HEK293 (cell line): ENCODE measurements at regions not wholly inside any gene's neighbourhood (a gene's known extent, or its start where the extent isn't known, plus 50 kb on each side); places are given as distances from the start of the nearest gene placed in this dataset.
A peak's percentile ranks its signal among the peaks of the same experiment; 100 is the strongest.

Experiments
- CTCF ChIA-PET: fragments of 350-600 bp; formaldehyde crosslinking; extraction: SDS; loops from one replicate; lab custom pipeline; 2021; ENCODE audit warnings: antibody characterized with exemption; lab: Yijun Ruan, JAX
- POLR2A ChIA-PET: fragments of 300-600 bp; formaldehyde crosslinking; extraction: SDS; loops from one replicate; lab custom pipeline; 2020; ENCODE audit warnings: antibody characterized with exemption, inconsistent platforms; lab: Yijun Ruan, JAX
- H3K27ac ChIP-seq: fragments of 200-500 bp; sonication (Bioruptor generic); 2 replicates; pipeline ENCODE4 v1.5.1; 2014; ENCODE audit warnings: low read depth, low read length, control low read depth, inconsistent platforms; ENCODE audit errors: extremely low read depth
- H3K36me3 ChIP-seq, 2 experiments: fragments of 200-500 bp in 1 of 2; sonication (Bioruptor generic) in 1 of 2; 1 replicate in 1 of 2; 2 replicates in 1 of 2; pipeline ENCODE4 v1.5.1; 2014 to 2017; ENCODE audit warnings: inconsistent platforms in 2 of 2, low read length in 2 of 2; ENCODE audit not compliant: control insufficient read depth in 2 of 2, insufficient read depth in 1 of 2
- H3K4me1 ChIP-seq: fragments of 200-500 bp; sonication (Bioruptor generic); 2 replicates; pipeline ENCODE4 v1.5.1; 2014; ENCODE audit warnings: mild to moderate bottlenecking, low read length, inconsistent platforms; ENCODE audit not compliant: control insufficient read depth, insufficient read depth
- H3K4me3 ChIP-seq: 2 replicates; pipeline ENCODE4 v1.5.1; 2011; ENCODE audit warnings: low read depth, mild to moderate bottlenecking, control low read depth, low read length, moderate library complexity
- H3K9me3 ChIP-seq: fragments of 200-500 bp; sonication (Bioruptor generic); 2 replicates; pipeline ENCODE4 v1.5.1; 2014; ENCODE audit warnings: low read depth, low read length, inconsistent platforms; ENCODE audit not compliant: control insufficient read depth, insufficient read depth
- HOXD13 ChIP-seq: sonication (generic); formaldehyde crosslinking; IDR thresholded peaks from 2 replicates; pipeline ENCODE4 v1.8.0; 2022; ENCODE audit warnings: missing genetic modification reagents, borderline replicate concordance
- MYNN ChIP-seq: fragments of 450-650 bp; formaldehyde crosslinking; IDR thresholded peaks from 2 replicates; pipeline ENCODE4 v1.5.1; 2016; ENCODE audit warnings: missing biosample characterization, missing genetic modification characterization, borderline replicate concordance
- PRDM1 ChIP-seq: fragments of 450-650 bp; formaldehyde crosslinking; IDR thresholded peaks from 2 replicates; pipeline ENCODE4; 2016; ENCODE audit warnings: missing biosample characterization, missing genetic modification characterization
- PRDM10 ChIP-seq: fragments of 450-650 bp; formaldehyde crosslinking; IDR thresholded peaks from 2 replicates; pipeline ENCODE4 v1.5.1; 2016; ENCODE audit warnings: missing biosample characterization, missing genetic modification characterization
- ZBTB1 ChIP-seq: fragments of 450-650 bp; formaldehyde crosslinking; IDR thresholded peaks from 2 replicates; pipeline ENCODE4 v1.5.1; 2016; ENCODE audit warnings: missing biosample characterization, missing genetic modification characterization
- ZBTB20 ChIP-seq: fragments of 450-650 bp; formaldehyde crosslinking; IDR thresholded peaks from 2 replicates; pipeline ENCODE4 v1.5.1; 2016; ENCODE audit warnings: missing biosample characterization, missing genetic modification characterization
- ZNF133 ChIP-seq: fragments of 450-650 bp; formaldehyde crosslinking; IDR thresholded peaks from 2 replicates; pipeline ENCODE4 v1.5.1; 2016; ENCODE audit warnings: missing biosample characterization, missing genetic modification characterization
- ZNF140 ChIP-seq: fragments of 450-650 bp; formaldehyde crosslinking; IDR thresholded peaks from 2 replicates; pipeline ENCODE4 v1.5.1; 2016; ENCODE audit warnings: missing biosample characterization, missing genetic modification characterization
- ZNF146 ChIP-seq: fragments of 450-650 bp; formaldehyde crosslinking; IDR thresholded peaks from 2 replicates; pipeline ENCODE4 v1.5.1; 2016; ENCODE audit warnings: missing biosample characterization, missing genetic modification characterization
- ZNF23 ChIP-seq: fragments of 450-650 bp; formaldehyde crosslinking; IDR thresholded peaks from 2 replicates; pipeline ENCODE4 v1.5.1; 2016; ENCODE audit warnings: missing biosample characterization, missing genetic modification characterization, borderline replicate concordance
- ZNF302 ChIP-seq: fragments of 450-650 bp; formaldehyde crosslinking; IDR thresholded peaks from 2 replicates; pipeline ENCODE4 v1.5.1; 2016; ENCODE audit warnings: missing biosample characterization, missing genetic modification characterization, low read depth
- ZNF37A ChIP-seq: fragments of 450-650 bp; IDR thresholded peaks from 2 replicates; pipeline ENCODE4 v1.5.1; 2018; ENCODE audit warnings: missing biosample characterization, missing genetic modification characterization
- ZNF555 ChIP-seq: fragments of 450-650 bp; formaldehyde crosslinking; conservative IDR thresholded peaks from 2 replicates; pipeline ENCODE4 v1.5.1; 2017; ENCODE audit warnings: missing biosample characterization, mild to moderate bottlenecking, missing genetic modification characterization, inconsistent platforms
- ZNF654 ChIP-seq: fragments of 450-650 bp; formaldehyde crosslinking; IDR thresholded peaks from 2 replicates; pipeline ENCODE4 v1.5.1; 2016; ENCODE audit warnings: low read depth, missing biosample characterization, missing genetic modification characterization
- ZNF670 ChIP-seq: fragments of 450-650 bp; formaldehyde crosslinking; IDR thresholded peaks from 2 replicates; pipeline ENCODE4 v1.5.1; 2016; ENCODE audit warnings: missing biosample characterization, missing genetic modification characterization, low read depth
- ZNF747 ChIP-seq: fragments of 450-650 bp; formaldehyde crosslinking; IDR thresholded peaks from 2 replicates; pipeline ENCODE4 v1.5.1; 2016; ENCODE audit warnings: missing biosample characterization, missing genetic modification characterization
- TF ChIP-seq, protein P1 (sequence below): fragments of 450-650 bp; formaldehyde crosslinking; IDR thresholded peaks from 2 replicates; pipeline ENCODE4 v1.5.1; 2016; ENCODE audit warnings: missing biosample characterization, missing genetic modification characterization
- TF ChIP-seq, protein P2 (sequence below): fragments of 450-650 bp; formaldehyde crosslinking; IDR thresholded peaks from 2 replicates; pipeline ENCODE4 v1.5.1; 2016; ENCODE audit warnings: missing biosample characterization, missing genetic modification characterization
- TF ChIP-seq, protein P3 (sequence below): fragments of 450-650 bp; formaldehyde crosslinking; IDR thresholded peaks from 2 replicates; pipeline ENCODE4 v1.5.1; 2016; ENCODE audit warnings: missing biosample characterization, missing genetic modification characterization, low read depth
- TF ChIP-seq, protein P4 (sequence below): fragments of 450-650 bp; formaldehyde crosslinking; IDR thresholded peaks from 2 replicates; pipeline ENCODE4 v1.5.1; 2016; ENCODE audit warnings: missing biosample characterization, missing genetic modification characterization, borderline replicate concordance

- ChIA-PET POLR2A (interaction anchor here (1.9 kb wide), 1 partner anchor 70 kb away, joined by 13 read pairs; the partner anchor contains the start of gene BTG1), CTCF (no interaction called here)
- H3K36me3 ChIP-seq = no peaks in the 10 kb centered on the region
- no peak overlapping the region for H3K27ac ChIP-seq
- H3K4me3 ChIP-seq = no peak overlapping the region
- no peaks in the 10 kb centered on the region for H3K9me3 ChIP-seq
- H3K4me1 ChIP-seq = 0 out of 2 replicates have a peak, but pooled peaks cover 3% of the 10 kb centered on the region
- TF ChIP-seq PRDM10 (tag by site-specific recombination) = 0 out of 2 replicates have a peak, but pooled peaks have one; percentile 17
- TF ChIP-seq HOXD13 = no peak
Measured at GRCh38 chr12:92076101-92076500, 69.5 kb downstream of the BTG1 start.

DNA sequence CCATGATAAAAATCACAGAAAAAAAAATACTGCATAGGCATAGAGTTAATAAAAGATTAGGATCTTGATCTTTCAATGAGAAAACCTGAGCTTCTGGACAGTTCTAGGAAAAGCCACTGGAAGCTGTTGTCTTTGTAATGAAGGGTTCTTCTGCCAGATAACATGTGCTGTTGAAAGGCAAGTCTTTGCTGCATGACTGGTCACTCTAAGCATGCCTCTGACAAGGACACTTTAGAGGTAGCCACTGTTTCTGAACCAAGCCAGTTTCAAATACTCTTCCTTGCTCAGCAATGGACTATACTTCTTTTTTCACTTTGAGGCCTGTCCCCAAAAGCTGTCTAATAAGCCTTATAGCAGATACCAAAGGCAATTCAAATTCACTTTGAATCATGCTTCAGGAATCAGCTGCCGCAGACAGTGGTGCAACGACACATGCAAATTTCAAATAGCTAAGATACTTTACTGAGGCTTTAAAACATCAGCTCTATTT lies 70.2 kb downstream of the BTG1 start:
- CTCF ChIA-PET = interaction anchor here (0.5 kb wide), 1 partner anchor 10 kb away, joined by 4 read pairs; no protein-coding TSS in a partner anchor

More for the DNA sequence above, 70.2 kb downstream of the BTG1 start:
- POLR2A ChIA-PET = interaction anchor here (1.9 kb wide), 1 partner anchor 71 kb away, joined by 13 read pairs; the partner anchor contains the start of gene BTG1
- no peaks in the 10 kb centered on the region for H3K36me3 ChIP-seq
- TF ChIP-seq, protein P1, sequence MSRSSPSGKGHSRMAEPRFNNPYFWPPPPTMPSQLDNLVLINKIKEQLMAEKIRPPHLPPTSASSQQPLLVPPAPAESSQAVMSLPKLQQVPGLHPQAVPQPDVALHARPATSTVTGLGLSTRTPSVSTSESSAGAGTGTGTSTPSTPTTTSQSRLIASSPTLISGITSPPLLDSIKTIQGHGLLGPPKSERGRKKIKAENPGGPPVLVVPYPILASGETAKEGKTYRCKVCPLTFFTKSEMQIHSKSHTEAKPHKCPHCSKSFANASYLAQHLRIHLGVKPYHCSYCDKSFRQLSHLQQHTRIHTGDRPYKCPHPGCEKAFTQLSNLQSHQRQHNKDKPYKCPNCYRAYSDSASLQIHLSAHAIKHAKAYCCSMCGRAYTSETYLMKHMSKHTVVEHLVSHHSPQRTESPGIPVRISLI = no peak
- TF ChIP-seq ZNF302 (no peak), ZNF140 (tag by site-specific recombination) (no peak), ZNF133 (no peak), ZNF654 (tag by site-specific recombination) (no peak), ZNF23 (no peak), ZNF747 (tag by site-specific recombination) (no peak), ZBTB20 (tag by site-specific recombination) (no peak), MYNN (tag by site-specific recombination) (no peak), ZNF670 (tag by site-specific recombination) (no peak), ZNF555 (tag by site-specific recombination) (no peak), ZBTB1 (no peak), PRDM1 (tag by site-specific recombination) (no peak), ZNF37A (tag by site-specific recombination) (no peak), ZNF146 (tag by site-specific recombination) (no peak)
- TF ChIP-seq, protein P2, sequence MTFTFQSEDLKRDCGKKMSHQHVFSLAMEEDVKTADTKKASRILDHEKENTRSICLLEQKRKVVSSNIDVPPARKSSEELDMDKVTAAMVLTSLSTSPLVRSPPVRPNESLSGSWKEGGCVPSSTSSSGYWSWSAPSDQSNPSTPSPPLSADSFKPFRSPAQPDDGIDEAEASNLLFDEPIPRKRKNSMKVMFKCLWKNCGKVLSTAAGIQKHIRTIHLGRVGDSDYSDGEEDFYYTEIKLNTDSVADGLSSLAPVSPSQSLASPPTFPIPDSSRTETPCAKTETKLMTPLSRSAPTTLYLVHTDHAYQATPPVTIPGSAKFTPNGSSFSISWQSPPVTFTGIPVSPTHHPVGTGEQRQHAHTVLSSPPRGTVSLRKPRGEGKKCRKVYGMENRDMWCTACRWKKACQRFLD (tag by site-specific recombination) = no peak
- TF ChIP-seq, protein P3, sequence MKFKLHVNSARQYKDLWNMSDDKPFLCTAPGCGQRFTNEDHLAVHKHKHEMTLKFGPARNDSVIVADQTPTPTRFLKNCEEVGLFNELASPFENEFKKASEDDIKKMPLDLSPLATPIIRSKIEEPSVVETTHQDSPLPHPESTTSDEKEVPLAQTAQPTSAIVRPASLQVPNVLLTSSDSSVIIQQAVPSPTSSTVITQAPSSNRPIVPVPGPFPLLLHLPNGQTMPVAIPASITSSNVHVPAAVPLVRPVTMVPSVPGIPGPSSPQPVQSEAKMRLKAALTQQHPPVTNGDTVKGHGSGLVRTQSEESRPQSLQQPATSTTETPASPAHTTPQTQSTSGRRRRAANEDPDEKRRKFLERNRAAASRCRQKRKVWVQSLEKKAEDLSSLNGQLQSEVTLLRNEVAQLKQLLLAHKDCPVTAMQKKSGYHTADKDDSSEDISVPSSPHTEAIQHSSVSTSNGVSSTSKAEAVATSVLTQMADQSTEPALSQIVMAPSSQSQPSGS (tag by site-specific recombination) = no peak
- TF ChIP-seq, protein P4, sequence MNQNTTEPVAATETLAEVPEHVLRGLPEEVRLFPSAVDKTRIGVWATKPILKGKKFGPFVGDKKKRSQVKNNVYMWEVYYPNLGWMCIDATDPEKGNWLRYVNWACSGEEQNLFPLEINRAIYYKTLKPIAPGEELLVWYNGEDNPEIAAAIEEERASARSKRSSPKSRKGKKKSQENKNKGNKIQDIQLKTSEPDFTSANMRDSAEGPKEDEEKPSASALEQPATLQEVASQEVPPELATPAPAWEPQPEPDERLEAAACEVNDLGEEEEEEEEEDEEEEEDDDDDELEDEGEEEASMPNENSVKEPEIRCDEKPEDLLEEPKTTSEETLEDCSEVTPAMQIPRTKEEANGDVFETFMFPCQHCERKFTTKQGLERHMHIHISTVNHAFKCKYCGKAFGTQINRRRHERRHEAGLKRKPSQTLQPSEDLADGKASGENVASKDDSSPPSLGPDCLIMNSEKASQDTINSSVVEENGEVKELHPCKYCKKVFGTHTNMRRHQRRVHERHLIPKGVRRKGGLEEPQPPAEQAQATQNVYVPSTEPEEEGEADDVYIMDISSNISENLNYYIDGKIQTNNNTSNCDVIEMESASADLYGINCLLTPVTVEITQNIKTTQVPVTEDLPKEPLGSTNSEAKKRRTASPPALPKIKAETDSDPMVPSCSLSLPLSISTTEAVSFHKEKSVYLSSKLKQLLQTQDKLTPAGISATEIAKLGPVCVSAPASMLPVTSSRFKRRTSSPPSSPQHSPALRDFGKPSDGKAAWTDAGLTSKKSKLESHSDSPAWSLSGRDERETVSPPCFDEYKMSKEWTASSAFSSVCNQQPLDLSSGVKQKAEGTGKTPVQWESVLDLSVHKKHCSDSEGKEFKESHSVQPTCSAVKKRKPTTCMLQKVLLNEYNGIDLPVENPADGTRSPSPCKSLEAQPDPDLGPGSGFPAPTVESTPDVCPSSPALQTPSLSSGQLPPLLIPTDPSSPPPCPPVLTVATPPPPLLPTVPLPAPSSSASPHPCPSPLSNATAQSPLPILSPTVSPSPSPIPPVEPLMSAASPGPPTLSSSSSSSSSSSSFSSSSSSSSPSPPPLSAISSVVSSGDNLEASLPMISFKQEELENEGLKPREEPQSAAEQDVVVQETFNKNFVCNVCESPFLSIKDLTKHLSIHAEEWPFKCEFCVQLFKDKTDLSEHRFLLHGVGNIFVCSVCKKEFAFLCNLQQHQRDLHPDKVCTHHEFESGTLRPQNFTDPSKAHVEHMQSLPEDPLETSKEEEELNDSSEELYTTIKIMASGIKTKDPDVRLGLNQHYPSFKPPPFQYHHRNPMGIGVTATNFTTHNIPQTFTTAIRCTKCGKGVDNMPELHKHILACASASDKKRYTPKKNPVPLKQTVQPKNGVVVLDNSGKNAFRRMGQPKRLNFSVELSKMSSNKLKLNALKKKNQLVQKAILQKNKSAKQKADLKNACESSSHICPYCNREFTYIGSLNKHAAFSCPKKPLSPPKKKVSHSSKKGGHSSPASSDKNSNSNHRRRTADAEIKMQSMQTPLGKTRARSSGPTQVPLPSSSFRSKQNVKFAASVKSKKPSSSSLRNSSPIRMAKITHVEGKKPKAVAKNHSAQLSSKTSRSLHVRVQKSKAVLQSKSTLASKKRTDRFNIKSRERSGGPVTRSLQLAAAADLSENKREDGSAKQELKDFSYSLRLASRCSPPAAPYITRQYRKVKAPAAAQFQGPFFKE (tag by site-specific recombination) = no peak
- no peak overlapping the region for H3K27ac ChIP-seq
- no peaks in the 10 kb centered on the region for H3K9me3 ChIP-seq
- no peak overlapping the region for H3K4me3 ChIP-seq
- no peaks in the 10 kb centered on the region for H3K4me1 ChIP-seq
